OCI-LY1 (cell line): ENCODE measurements at regions not wholly inside any gene's neighbourhood (a gene's known extent, or its start where the extent isn't known, plus 50 kb on each side); places are given as distances from the start of the nearest gene placed in this dataset.

ENCODE experiments used
- EZH2 ChIP-seq: fragments of 200-600 bp; sonication (generic), shearing (Covaris generic); IDR thresholded peaks from 2 replicates; pipeline ENCODE4 v1.8.0; 2017; ENCODE audit warnings: borderline replicate concordance, mixed run types, mild to moderate bottlenecking, antibody characterized with exemption, low read length, moderate library complexity, mixed read lengths
- TF ChIP-seq, protein P1 (sequence below): fragments of 200-600 bp; sonication (generic), shearing (Covaris generic); IDR thresholded peaks from 2 replicates; pipeline ENCODE4 v1.5.1; 2017; ENCODE audit warnings: mild to moderate bottlenecking, antibody characterized with exemption, low read length, moderate library complexity, mixed read lengths

DNA sequence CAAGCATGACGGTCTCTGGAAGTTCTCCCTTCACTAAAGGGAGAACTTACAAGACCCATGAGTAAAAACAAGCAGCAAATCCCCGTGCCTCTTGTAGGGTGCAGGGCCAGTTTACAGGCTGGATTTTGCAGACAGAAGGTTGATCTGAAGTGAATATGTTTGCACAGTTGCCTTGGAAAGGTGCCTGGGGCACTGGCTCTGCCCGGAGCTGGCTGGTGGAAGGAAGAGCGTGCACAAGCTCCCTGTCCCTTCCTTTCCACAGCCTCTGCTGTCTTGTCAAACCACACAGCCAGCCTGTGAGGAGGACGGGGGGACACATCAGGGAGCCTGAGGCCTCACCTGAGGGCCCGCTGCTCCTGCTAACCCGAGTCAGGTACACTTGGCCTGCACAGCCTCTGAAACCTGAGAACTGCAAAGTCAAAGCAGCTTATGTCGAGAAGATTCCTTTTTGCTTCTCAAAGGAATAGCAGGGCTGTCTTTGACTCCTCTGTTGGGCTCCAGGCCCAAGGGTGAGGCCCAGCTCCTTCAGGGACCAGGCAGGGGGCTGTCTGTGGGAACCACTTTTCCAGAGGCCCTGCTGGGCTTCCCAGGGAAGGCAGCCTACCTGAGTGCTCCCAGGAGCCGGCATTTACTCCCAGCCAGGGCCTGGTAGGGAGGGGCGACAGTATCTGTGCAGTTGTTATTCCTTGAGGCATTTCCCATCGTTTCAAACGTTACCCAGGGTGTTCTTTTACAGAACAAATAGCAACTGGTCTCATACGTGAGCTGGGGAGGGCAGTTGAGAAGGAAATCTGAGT is 251.5 kb downstream of the SIPA1L2 start:
- TF ChIP-seq, protein P1, sequence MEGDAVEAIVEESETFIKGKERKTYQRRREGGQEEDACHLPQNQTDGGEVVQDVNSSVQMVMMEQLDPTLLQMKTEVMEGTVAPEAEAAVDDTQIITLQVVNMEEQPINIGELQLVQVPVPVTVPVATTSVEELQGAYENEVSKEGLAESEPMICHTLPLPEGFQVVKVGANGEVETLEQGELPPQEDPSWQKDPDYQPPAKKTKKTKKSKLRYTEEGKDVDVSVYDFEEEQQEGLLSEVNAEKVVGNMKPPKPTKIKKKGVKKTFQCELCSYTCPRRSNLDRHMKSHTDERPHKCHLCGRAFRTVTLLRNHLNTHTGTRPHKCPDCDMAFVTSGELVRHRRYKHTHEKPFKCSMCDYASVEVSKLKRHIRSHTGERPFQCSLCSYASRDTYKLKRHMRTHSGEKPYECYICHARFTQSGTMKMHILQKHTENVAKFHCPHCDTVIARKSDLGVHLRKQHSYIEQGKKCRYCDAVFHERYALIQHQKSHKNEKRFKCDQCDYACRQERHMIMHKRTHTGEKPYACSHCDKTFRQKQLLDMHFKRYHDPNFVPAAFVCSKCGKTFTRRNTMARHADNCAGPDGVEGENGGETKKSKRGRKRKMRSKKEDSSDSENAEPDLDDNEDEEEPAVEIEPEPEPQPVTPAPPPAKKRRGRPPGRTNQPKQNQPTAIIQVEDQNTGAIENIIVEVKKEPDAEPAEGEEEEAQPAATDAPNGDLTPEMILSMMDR: no peak
- no peak for TF ChIP-seq EZH2
